GM12878 (cell line): ENCODE measurements at regions not wholly inside any gene's neighbourhood (a gene's known extent, or its start where the extent isn't known, plus 50 kb on each side); places are given as distances from the start of the nearest gene placed in this dataset.

Source experiments
- EP300 ChIP-seq, 2 experiments: fragments of 150-350 bp in 1 of 2; IDR thresholded peaks; 2 replicates each; pipeline ENCODE4 v1.6.1; 2011 to 2012; ENCODE audit warnings: low read depth in 2 of 2, low read length in 2 of 2, borderline replicate concordance in 1 of 2, improper control_type of control experiment in 1 of 2, inconsistent platforms in 1 of 2; ENCODE audit not compliant: control insufficient read depth in 1 of 2
- RFX5 ChIP-seq: IDR thresholded peaks from 2 replicates; pipeline ENCODE4 v1.6.1; 2011; ENCODE audit warnings: low read depth, low read length, improper control_type of control experiment
- SMC3 ChIP-seq: IDR thresholded peaks from 2 replicates; pipeline ENCODE4 v1.6.1; 2011; ENCODE audit warnings: low read length, improper control_type of control experiment, borderline replicate concordance
- TF ChIP-seq, protein P1 (sequence below): IDR thresholded peaks from 2 replicates; pipeline ENCODE4 v1.6.1; 2011; ENCODE audit warnings: borderline replicate concordance, low read depth, mild to moderate bottlenecking, moderate library complexity, mixed read lengths, low read length; ENCODE audit not compliant: insufficient read depth; ENCODE audit errors: extremely low read length

DNA sequence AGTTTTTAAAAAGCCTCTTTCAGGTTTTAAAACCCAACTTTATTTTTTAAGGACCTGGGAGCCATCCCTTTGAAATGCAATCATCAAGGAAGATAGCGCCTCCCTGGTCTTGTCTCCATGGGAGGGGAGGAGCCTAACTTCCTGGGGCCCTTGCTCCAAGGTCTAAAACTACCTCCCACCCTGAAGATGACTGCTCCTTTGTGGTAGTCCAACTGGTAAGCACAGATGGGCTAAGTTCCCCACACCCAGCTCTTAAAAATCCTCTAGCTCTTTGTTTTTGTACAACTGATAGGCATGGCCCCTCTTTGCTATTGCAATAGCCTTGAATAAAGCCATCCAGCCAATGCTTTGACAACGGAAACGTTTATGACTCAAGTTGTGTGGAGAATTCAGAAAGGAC, 716.8 kb downstream of the CBLN2 start:
- TF ChIP-seq RFX5 (no peak), EP300 (IDR thresholded peaks at IDR 0.05; ENCODE audit: borderline replicate concordance in 1 of 2, control insufficient read depth in 1 of 2, low read depth in 2 of 2, low read length in 2 of 2) (no peak), SMC3 (no peak)
- TF ChIP-seq, protein P1, sequence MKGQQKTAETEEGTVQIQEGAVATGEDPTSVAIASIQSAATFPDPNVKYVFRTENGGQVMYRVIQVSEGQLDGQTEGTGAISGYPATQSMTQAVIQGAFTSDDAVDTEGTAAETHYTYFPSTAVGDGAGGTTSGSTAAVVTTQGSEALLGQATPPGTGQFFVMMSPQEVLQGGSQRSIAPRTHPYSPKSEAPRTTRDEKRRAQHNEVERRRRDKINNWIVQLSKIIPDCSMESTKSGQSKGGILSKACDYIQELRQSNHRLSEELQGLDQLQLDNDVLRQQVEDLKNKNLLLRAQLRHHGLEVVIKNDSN = no peak
